HG02798 (cell line): ENCODE measurements at regions not wholly inside any gene's neighbourhood (a gene's known extent, or its start where the extent isn't known, plus 50 kb on each side); places are given as distances from the start of the nearest gene placed in this dataset.
"Not testable (repeated sequence)": the region's sequence is repeated elsewhere in the genome, so short reads cannot be mapped to it uniquely, and the experiment has no call there.

ENCODE experiments used
- ATAC-seq: cut with Tn5 transposase; IDR thresholded peaks from one replicate; pipeline ENCODE4 v1.9.1; 2021; ENCODE audit warnings: mild to moderate bottlenecking; ENCODE audit not compliant: unreplicated experiment, poor library complexity

DNA sequence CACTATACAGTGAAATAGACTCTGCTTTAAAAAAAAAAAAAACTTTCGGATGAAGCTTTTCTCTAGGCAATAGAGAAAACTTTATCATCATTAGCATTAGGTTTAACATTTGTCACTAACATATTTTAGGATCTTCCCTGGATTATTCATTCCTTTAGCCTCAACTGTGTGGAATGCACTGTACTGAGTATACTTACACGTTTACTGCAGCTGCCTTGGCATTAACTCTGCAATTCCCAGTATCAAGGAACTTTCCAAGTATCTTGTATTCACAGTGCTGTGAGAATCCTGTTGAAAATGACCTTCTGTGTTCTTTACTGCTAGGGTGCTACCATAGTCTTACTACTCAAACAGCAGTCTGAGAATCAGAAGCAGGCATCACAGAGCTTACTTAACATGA, 328.2 kb upstream of the COL3A1 start:
- no peak for ATAC-seq

DNA sequence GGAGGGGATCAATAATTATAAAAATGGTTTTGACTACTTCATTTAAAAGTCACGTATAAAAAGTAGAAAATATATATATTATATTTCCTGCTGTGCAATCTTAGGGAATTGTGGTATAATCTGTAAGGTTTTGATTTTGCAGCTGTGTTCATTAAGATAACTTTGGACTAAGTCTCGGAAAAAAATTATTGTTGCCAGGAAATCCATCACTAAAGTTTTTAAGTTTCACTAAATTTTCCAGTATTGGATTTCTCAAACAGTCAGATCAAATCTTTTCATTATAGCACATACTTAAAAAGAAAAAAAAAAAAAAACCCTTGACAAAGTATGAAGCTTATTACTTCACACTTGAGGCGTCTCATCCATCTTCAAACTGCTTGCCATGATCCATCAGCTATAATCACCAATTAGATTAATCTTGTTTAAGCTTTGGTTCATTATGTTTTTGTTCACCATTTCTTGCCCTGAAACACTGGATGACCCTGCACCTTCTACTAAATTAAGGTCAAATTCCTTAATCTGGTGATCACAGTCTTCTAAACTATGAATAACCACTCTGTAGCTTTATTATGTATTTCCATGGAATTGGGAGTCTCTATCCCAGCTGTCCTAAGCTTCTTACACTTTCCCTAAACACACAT, 326.6 kb upstream of the COL3A1 start:
- ATAC-seq: no peak

DNA sequence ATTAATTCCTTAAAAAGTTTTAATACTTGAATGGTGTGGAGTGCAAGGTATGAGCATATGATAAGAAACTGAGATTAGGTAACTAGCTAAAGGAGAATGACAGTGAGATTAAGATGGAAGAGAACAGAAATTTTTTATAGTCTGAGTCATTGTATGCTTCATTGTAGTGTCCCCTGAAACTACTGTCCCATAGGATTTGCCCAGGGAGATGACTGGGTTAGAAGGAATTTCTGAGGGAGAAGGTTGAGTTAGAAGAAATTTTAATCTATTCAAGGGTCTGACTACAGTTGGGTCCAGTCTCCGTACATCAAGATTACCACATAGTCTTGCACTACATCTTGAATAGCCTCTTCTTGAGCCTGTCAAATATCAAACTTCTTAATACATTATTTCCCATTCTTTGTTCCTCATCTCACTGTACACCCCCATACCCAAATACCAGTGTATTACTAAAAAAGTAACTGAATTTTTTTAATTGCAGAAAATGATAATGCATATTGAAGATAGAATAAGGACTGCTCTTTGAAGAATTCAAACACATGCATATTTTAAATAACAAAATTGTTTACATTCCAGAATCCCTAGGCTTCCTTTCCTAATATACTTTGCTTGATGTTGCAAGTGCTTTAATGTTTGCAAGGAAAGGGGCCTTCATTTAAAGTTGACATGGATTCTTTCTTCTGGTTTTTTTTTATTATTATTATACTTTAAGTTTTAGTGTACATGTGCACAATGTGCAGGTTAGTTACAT, 314.3 kb upstream of the COL3A1 start:
- no peak for ATAC-seq

DNA sequence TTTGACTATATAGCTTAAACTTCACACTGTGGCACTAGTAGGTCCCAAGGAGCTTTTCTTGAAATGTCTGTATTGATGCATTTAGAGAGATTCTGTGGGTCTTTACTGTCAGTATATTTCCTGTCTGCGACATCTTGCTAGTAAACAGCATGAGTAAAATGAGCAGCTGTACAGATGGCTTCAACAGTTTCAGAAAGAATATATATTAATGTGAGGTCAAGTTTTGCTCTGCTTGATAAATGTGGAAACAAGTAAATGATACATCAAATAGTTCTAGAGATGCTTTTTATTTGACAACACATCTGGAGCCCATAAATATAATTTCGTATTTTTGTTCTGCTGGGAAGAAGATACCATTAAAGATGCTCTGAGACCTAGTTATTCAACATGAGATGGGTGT, 310.9 kb upstream of the COL3A1 start:
- ATAC-seq: no peak

DNA sequence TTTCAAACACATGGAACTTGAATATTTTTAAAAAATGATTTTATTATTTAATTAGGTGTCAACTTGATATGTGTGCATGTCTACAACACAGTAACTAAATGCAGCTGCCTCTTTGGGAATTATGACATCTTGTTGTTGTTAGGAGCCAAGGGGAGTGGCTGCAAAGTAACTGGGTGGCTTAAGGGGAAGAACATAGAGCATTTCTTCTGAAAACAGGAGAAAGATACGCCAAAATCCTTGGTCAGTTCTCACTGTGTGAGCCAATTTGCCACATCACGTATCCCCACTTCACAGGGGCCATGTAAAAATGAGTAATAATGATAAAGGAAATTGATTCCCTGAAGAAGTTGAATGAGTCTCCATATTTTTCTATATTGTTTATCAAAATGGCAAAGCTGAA, 309.8 kb upstream of the COL3A1 start:
- ATAC-seq: no peak

DNA sequence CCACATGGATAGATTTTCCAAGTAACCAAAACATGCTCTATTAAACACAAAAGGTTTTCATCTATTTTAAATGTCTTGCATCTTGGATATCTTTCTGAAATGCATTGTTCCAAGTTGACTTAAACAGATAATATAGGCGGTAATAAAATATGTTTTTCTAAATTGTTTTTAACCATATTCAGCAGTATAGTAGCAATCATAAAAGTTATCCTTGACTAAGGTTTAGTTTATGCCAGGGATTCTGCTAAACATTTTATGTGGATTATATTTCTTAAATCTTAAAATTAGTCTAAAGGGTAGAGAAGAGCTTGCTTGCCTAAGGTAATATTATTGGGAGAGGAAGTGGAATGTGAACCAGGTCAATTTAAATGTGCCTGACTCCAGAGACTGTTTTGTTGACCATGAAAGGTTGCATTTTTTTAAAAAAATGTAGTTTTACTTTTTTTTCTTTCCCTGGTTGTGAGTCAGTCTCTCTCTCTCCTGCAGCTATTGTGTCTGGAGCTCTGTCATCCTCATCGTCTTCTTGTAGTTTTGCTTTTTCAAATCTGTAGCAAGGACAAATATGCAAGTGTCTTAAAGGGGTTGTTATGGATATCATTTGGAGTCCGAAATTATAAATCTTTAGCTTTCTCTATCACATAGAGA, 309.1 kb upstream of the COL3A1 start:
- no peak for ATAC-seq

DNA sequence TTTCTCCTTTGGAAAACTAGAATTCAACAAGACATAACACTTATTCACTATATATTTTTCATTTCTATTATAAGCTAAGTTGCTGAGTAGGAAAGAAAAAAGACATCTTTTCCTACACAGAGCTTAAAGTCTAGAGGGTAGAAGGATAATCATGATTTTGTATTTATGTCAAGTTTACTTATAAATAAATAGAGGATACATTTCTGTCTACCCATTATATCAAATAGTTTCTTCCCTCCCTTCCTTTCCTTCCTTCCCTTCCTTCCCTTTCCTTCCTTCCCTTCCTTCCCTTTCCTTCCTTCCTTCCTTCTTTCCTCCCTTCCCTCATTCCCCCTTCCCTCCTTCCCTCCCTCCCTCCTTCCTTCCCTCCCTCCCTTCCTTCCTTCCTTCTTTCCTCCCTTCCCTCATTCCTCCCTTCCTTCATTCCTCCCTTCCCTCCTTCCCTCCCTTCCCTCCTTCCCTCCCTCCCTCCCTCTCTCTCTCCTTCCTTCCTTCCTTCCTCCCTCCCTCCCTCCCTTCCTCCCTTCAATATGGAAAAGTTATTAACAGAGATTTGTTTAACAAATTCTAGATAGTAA, 308.4 kb upstream of the COL3A1 start:
- no peak for ATAC-seq

DNA sequence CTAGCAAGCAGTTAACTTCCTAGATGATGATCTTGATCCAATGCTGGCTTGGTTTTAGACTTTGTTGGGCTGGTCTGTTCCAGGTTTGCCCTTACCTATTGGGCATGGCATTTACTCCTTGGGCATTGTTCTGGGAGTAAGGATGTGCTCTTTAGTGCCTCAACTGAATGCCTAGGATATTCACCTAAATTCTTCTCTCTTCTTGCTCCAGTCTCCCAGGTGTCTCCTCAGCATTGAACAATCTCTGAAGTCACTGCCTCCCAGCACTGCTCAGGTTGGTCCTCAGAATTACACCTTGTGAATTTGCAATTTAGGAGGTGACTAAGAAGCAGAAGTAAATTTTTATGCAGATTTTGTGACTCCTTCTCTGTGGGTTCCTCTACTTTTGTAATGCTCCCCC, 307.7 kb upstream of the COL3A1 start:
- no peak for ATAC-seq

DNA sequence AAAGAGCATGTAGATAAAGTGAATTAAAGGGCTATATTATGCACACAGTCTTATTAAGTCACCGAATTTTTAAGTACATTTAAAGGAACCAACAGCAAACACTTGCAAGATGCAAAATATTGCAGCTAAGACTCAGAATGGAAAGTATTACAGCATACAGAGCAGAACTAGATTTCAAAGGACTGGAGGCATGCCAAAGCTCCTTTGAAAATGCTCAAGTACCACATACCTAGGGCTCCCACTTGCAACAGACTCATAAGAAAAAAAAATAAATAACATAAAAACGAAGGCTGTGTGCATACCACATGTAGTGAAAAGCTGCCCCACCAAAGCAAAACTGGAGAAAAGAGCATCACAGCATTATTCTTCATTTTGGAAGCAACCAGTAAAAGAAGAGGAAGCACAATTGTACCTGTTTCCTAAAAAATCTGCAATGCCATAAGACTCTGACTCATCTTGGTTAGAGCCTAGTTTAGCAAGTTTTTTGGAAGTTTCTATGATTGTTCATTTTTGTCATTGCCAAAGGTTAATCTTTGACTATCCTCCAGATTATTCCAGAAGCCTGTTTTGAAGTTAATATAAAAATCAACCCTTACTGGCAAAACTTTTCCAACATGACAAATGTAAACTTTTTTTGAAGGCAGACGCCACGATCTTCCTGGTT, 306.0 kb upstream of the COL3A1 start:
- ATAC-seq: no peak

DNA sequence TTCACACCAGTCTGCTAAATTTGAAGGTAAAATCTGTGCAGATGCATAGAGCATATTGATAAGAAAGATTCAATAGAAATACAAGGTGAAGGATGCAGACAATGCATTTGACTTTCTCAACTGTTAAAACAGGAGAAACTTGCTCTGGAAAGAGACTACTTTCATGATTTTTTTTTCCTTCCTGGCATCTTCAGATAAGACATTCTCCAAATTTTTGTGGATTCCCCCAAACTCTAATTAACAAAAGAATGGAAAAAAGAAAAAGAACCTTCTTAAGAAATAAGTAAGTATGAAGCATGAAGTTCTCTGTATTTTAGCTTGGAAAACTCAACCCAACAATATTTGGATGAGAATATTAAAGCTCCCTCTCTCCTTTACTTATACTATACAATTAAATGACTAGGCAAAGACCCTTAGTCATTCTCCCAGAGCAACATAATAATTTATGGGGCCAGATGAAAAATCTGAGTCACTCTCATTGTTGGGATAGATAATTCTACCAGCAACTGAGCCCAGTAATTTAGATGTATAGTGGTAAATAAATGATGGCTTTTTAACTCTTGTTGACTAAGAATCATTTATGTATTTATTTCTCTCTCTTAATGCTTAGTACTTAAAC, 298.7 kb upstream of the COL3A1 start:
- ATAC-seq: no peak

DNA sequence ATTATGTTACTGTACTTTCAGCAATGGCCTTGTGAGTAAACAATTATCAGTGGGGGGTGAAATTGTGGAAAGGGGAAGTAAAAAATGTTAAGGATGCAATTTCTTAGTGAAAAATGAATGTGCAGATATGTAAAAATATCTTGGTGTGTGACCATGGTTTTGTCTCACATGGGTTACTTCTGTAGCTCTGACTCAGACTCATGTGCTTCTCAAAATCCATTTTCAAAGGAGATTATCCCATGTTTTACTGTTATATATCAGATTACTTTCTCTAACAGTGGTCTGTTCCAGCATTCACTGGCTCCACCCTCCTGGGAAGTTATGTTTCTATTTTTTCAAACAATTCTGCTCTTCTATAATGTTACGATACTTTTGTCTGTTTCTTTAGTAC, 298.2 kb upstream of the COL3A1 start:
- ATAC-seq: no peak

DNA sequence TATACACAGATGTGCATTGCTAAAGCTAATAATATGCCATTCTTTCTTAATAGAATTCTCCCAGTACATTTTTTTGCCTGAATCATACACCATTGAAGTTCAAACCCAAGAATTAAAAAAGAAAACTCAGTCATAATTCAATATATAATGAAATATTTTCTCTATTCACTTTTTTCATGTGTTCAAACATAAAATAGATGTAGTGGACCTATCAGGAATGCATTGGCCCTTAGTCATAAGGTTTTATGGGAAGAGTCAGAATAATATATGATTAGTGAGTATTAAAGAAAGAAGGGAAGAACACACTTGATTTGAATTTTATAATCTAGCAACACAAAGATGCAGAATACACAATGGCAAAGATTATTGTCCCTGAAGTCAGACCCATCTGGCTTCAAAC, 297.0 kb upstream of the COL3A1 start:
- ATAC-seq: no peak

DNA sequence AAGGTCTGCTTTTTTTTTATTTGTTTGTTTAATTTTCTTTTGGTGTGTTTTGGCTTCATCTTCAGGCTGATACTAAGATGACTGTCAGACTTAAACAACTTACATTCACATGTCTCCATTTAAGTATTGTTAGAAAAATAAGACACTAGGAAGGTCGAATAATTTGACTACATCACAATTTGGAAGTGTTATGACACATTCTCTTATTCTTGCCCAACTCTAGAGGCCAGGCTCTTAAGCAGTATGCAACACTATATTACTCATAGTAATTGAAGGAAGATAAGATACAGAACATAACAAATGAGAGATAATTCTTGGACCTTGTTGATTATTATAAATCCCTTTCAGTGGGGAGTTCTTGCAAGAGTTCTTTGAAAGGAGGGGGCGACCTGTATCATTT, 295.3 kb upstream of the COL3A1 start:
- no peak for ATAC-seq

DNA sequence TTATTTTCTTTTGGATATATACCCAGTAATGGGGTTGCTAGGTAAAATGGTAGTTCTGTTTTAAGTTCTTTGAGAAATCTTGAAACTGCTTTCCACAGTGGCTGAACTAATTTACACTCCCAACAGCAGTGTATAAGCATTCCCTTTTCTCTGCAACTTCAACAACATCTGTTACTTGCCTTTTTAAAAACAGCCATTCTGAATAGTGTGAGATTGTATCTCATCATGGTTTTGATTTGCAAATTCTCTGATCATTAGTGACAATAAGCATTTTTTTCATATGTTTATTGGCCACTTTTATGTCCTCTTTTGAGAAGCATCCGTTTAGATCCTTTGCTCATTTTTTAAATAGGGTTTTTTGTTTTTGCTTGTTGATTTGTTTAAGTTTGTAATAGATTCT, 291.3 kb upstream of the COL3A1 start:
- ATAC-seq: no peak

DNA sequence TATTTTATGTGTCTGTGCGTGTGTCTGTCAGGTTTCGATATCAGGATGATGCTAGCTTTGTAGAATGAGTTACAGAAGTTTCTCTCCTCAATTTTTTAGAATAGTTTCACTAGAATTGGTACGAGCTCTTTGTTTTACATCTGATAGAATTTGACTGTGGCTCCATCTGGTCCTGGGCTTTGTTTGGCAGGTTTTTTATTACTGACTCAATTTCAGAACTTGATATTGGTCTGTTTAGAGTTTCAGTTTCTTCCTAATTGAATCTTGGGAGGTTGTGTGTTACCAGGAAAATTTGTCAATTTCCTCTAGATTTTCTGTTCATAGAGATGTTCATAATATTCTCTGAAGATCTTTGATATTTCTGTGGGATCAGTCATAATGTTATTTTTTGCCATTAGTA, 289.4 kb upstream of the COL3A1 start:
- ATAC-seq: no peak

DNA sequence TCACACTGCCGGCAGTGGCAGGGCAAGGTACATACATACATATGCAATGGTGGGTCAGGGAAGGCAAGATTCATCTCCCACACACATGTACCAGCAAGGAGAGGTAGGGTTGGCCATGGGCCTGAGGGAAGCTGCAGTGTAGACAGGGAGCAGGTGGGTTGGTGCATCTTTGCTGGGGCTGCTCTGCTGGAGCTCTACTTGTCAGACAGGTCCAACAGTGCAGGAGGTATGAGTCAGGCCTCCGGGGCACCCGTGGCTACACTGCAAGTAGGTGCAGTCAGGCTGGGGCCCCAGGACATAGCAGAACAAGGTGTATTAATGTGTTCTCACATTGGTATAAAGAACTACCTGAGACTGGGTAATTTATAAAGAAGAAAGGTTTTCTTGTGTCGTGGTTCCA, 281.1 kb upstream of the COL3A1 start:
- ATAC-seq: no peak

DNA sequence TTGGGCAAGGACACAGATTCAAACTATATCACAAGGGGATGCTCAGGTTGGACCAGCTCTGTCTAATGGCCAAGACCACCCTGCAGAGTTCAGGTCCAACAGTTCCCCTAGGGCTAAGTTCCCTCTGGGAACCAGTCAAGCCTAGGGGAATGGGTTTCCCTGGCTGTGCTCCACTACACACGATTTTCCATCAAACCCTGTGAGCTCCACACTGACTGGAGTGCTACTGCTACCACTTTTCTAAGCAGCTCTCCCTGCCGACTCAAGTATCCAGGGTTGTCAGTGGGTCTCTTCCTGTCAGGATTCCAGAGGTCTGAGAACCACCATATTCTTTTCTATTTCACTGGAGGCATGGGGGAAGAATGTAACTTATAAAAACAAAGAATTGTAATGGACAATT, 280.4 kb upstream of the COL3A1 start:
- no peak for ATAC-seq

DNA sequence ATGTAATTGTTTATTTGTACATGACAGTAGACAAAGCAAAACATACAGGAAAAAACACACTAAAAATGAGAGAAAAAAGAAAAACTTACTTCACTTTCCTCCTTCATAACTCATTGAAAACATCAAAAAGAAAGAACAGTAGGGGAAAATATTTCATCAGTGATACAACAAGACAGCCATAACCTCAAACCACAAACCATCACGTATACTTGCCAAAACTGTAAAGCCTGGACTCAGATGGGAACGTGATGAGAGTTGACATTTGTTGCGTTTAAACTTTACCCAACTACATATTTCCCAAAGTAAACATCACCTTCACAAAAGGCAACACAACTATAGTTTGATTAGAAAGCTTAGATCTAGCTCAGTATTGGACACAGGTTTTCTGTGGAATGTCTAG, 278.2 kb upstream of the COL3A1 start:
- ATAC-seq: no peak

DNA sequence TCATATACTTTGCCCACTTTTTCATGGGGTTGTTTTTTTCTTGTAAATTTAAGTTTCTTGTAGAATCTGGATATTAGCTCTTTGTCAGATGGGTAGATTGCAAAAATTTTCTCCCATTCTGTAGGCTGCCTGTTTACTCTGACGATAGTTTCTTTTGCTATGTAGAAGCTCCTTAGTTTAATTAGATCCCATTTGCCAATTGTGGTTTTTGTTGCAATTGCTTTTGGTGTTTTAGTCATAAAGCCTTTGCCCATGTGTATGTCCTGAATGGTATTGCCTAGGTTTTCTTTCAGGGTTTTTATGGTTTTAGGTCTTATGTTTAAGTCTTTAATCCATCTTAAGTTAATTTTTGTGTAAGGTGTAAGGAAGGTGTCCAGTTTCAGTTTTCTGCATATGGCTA, 276.0 kb upstream of the COL3A1 start:
- not testable (repeated sequence) for ATAC-seq

DNA sequence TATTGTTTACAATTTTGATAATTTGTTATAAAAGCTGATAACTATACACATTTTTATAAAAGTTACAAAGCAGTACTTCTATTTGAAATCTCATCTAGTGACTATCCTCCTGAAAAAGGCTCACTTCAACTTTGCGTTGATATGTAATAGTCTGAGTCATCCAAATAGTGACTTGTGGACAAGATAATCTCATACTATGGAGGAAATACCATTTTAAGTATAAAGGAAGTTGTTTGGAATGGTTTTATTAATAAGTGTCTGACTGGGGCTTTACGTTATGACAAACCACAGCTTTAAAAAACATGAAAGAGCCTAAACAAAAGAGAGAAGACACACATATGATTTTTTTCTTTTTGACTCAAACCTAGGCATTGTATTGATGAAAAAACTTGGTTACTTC, 272.3 kb upstream of the COL3A1 start:
- ATAC-seq: no peak

DNA sequence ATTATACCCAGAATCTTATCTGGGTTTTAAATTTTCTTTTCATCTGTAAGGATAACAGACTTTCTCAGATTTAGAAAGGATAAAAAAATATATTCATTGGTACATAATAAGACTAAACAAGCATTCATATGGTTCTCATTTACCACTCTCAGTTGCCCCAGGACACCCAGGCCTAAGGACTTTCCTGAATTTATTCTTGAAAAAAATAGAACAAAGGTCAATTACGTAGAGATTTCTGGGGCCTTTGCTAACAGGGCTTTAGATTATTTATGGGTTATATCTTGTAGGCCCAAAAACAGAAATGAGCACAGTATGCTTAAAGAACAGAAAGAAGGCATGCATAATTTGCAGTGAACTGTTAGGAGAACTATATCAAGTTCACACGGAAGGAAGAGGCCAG, 269.0 kb upstream of the COL3A1 start:
- ATAC-seq: no peak
